MCF 10A (cell line): ENCODE measurements at regions not wholly inside any gene's neighbourhood (a gene's known extent, or its start where the extent isn't known, plus 50 kb on each side); places are given as distances from the start of the nearest gene placed in this dataset.

ENCODE experiments used
- BruUV-seq: library from RNA; stranded (reverse); fragments of 400-500 nt; replicated peaks from 2 replicates; lab custom pipeline; 2021; lab: Mats Ljungman, UMichigan
- CTCF ChIA-PET: fragments of 300-600 bp; sonication (Branson Sonifier 250); formaldehyde crosslinking; extraction: SDS; loops from one replicate; lab custom pipeline; 2021; ENCODE audit warnings: antibody characterized with exemption, inconsistent platforms; lab: Yijun Ruan, JAX
- POLR2A ChIA-PET: fragments of 300-600, 350-650 bp; sonication (Branson Sonifier 250); formaldehyde crosslinking; extraction: SDS; loops from one replicate; lab custom pipeline; 2020; ENCODE audit warnings: antibody characterized with exemption, inconsistent platforms; lab: Yijun Ruan, JAX
- DNase-seq: peaks from one replicate; pipeline ENCODE4 v3.0.0-alpha.2; 2018; ENCODE audit not compliant: unreplicated experiment
- H3K27ac Mint-ChIP-seq: one replicate; pipeline ENCODE4 v1.8.0; 2022; ENCODE audit warnings: mild to moderate bottlenecking, low read depth, mixed read lengths; ENCODE audit not compliant: unreplicated experiment
- H3K27me3 Mint-ChIP-seq: one replicate; pipeline ENCODE4 v1.8.0; 2022; ENCODE audit warnings: mixed read lengths; ENCODE audit not compliant: insufficient read depth, unreplicated experiment
- H3K36me3 Mint-ChIP-seq: one replicate; pipeline ENCODE4 v1.8.0; 2022; ENCODE audit warnings: mild to moderate bottlenecking, moderate library complexity, mixed read lengths; ENCODE audit not compliant: insufficient read depth, unreplicated experiment
- H3K4me1 Mint-ChIP-seq: one replicate; pipeline ENCODE4 v1.8.0; 2022; ENCODE audit warnings: mixed read lengths; ENCODE audit not compliant: insufficient read depth, unreplicated experiment
- H3K4me3 Mint-ChIP-seq: one replicate; pipeline ENCODE4 v1.8.0; 2022; ENCODE audit warnings: mild to moderate bottlenecking, moderate library complexity, mixed read lengths; ENCODE audit not compliant: unreplicated experiment
- H3K9me3 Mint-ChIP-seq: one replicate; pipeline ENCODE4 v1.8.0; 2022; ENCODE audit warnings: mixed read lengths; ENCODE audit not compliant: unreplicated experiment
- intact Hi-C: fragments of 100-400 bp; cut with micrococcal nuclease; formaldehyde crosslinking; loops from 2 replicates; pipeline ENCODE4 v1.14.1; 2022
- TF ChIP-seq, protein P1 (sequence below): fragments of 200-600 bp; IDR thresholded peaks from one replicate; pipeline ENCODE4 v1.8.0; 2022; ENCODE audit warnings: antibody characterized with exemption, mild to moderate bottlenecking; ENCODE audit not compliant: unreplicated experiment

DNA sequence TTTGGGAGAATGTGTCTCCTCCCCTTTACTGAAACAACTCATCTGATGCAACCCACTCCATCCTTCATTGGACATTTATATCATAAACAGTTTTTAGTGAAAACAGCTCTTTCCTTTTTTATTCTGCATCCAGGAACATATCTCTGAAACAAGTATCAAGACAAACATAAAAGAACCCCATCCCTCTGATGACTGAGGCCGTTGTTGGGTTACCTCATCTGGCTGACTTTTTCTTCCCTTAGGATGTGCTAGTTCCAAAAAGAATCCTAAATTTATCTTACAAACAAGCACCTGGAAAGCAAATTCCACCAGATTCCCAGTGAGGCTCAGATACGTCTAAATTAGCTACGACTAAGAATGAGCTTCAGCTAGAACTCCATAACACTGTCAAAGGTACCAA, 483.7 kb upstream of the INTU start:
- DNase-seq: no peak
- H3K27me3 Mint-ChIP-seq: no peaks in the 10 kb centered on the region
- no peak overlapping the region for H3K27ac Mint-ChIP-seq
- CTCF ChIA-PET: interaction anchor here (0.5 kb wide), 1 partner anchor 584 kb away, joined by 3 read pairs; no protein-coding TSS in a partner anchor
- H3K4me1 Mint-ChIP-seq: no peaks in the 10 kb centered on the region
- BruUV-seq: no TSS peak
- no peak overlapping the region for H3K4me3 Mint-ChIP-seq
- H3K36me3 Mint-ChIP-seq: no peaks in the 10 kb centered on the region
- H3K9me3 Mint-ChIP-seq: no peaks in the 10 kb centered on the region
- TF ChIP-seq, protein P1, sequence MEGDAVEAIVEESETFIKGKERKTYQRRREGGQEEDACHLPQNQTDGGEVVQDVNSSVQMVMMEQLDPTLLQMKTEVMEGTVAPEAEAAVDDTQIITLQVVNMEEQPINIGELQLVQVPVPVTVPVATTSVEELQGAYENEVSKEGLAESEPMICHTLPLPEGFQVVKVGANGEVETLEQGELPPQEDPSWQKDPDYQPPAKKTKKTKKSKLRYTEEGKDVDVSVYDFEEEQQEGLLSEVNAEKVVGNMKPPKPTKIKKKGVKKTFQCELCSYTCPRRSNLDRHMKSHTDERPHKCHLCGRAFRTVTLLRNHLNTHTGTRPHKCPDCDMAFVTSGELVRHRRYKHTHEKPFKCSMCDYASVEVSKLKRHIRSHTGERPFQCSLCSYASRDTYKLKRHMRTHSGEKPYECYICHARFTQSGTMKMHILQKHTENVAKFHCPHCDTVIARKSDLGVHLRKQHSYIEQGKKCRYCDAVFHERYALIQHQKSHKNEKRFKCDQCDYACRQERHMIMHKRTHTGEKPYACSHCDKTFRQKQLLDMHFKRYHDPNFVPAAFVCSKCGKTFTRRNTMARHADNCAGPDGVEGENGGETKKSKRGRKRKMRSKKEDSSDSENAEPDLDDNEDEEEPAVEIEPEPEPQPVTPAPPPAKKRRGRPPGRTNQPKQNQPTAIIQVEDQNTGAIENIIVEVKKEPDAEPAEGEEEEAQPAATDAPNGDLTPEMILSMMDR: no peak
- POLR2A ChIA-PET: no interaction called here
- intact Hi-C loops: no loop called here

DNA sequence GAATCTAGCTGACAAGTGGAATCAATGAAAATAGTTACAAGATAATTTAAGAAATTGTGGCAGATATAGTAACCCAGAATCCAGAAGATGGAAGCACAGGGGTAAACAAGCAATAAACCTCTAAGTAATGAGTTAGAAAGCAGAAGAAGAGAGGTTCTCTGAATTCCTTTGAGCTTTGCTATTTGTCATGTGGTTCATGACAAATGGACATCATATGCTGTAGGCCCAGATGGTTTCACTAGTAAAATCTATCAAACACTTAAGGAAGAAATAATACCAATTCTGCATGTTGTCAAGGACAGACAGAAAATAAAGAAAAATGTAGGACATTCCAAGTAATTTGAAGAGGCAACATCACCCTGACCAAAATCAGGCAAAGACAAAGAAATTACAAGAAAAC, 480.8 kb upstream of the INTU start:
- H3K27me3 Mint-ChIP-seq: no peaks in the 10 kb centered on the region
- ChIA-PET POLR2A (no interaction called here), CTCF (no interaction called here)
- DNase-seq: no peak
- H3K36me3 Mint-ChIP-seq: no peaks in the 10 kb centered on the region
- H3K4me1 Mint-ChIP-seq: no peaks in the 10 kb centered on the region
- no peaks in the 10 kb centered on the region for H3K9me3 Mint-ChIP-seq
- H3K4me3 Mint-ChIP-seq: no peak overlapping the region
- BruUV-seq: no TSS peak
- TF ChIP-seq, protein P1: no peak
- intact Hi-C loops: no loop called here
- H3K27ac Mint-ChIP-seq: no peak overlapping the region

DNA sequence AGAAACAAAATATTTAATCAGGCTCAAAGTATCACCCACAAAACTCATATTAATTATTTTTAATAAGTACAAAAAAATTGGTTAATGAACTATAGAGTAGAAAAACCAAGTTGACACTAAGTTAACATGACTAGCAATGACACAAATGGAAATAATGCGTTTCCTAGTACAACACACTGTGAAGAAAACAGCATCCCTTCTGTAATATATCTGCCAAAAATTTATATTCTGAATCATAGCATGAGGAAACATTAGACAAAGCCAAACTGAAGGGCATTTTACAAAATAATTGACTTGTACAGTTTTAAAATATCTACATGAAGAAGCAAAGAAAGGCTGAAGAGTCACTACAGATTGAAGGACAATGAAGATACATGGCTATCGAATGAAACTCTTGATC, 477.6 kb upstream of the INTU start:
- DNase-seq: no peak
- Mint-ChIP-seq H3K9me3 (peaks cover 8% of the 10 kb centered on the region), H3K27ac (no peak overlapping the region), H3K4me1 (no peaks in the 10 kb centered on the region), H3K27me3 (no peaks in the 10 kb centered on the region), H3K4me3 (no peak overlapping the region), H3K36me3 (no peaks in the 10 kb centered on the region)
- no TSS peak for BruUV-seq
- intact Hi-C loops: no loop called here
- POLR2A ChIA-PET: no interaction called here
- TF ChIP-seq, protein P1: no peak
- CTCF ChIA-PET: no interaction called here

DNA sequence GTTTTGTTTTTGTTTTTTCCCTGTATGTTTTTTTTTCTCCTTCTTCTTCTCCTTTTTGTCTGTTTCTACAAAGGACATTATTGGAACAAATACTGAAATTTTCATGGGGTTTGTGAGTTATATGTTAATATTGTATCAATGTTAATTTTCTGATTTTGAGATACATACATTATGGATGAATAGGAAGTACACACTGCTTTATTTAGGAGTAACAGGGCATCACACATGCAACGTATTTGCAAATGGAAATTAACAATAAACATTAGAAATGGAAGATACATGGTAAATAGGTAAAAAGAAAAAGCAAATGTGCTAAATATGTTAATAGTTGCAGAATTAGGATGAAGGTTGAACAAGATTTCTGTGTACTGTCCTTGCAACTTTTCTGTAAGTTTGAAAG, 477.2 kb upstream of the INTU start:
- Mint-ChIP-seq H3K9me3 (peaks cover 8% of the 10 kb centered on the region), H3K4me3 (no peak overlapping the region), H3K27me3 (no peaks in the 10 kb centered on the region), H3K4me1 (no peaks in the 10 kb centered on the region), H3K36me3 (no peaks in the 10 kb centered on the region), H3K27ac (no peak overlapping the region)
- BruUV-seq: no TSS peak
- POLR2A ChIA-PET: no interaction called here
- CTCF ChIA-PET: no interaction called here
- no peak for DNase-seq
- intact Hi-C loops: no loop called here
- TF ChIP-seq, protein P1: no peak
